NCI-H2196 (cell line): ENCODE measurements at regions not wholly inside any gene's neighbourhood (a gene's known extent, or its start where the extent isn't known, plus 50 kb on each side); places are given as distances from the start of the nearest gene placed in this dataset.
"Not testable (repeated sequence)": the region's sequence is repeated elsewhere in the genome, so short reads cannot be mapped to it uniquely, and the experiment has no call there.

ENCODE experiments used
- DNase-seq: peaks from one replicate; lab custom pipeline; 2025; ENCODE audit not compliant: unreplicated experiment; lab: John Stamatoyannopoulos, UW

- DNase-seq: no peak
These were observed 325.0 kb upstream of the ESRRG start for GRCh38 chr1:217048104-217048707.

GRCh38 chr1:217040711-217041455, 317.7 kb upstream of the ESRRG start:
- DNase-seq: no peak

- DNase-seq: no peak
These were observed 316.7 kb upstream of the ESRRG start for GRCh38 chr1:217039926-217040325.

- DNase-seq: not testable (repeated sequence)
These were observed 315.9 kb upstream of the ESRRG start for GRCh38 chr1:217039139-217039538.

GRCh38 chr1:217036757-217037156, 313.5 kb upstream of the ESRRG start:
- DNase-seq: no peak

GRCh38 chr1:217032715-217033367, 309.6 kb upstream of the ESRRG start:
- DNase-seq: no peak

GRCh38 chr1:217029281-217030157, 306.3 kb upstream of the ESRRG start:
- no peak for DNase-seq

- DNase-seq: no peak
These were observed 304.3 kb upstream of the ESRRG start for GRCh38 chr1:217027403-217028080.

- DNase-seq: no peak
These were observed 303.3 kb upstream of the ESRRG start for GRCh38 chr1:217026531-217026930.

- DNase-seq: no peak
These were observed 302.2 kb upstream of the ESRRG start for GRCh38 chr1:217025381-217025780.

GRCh38 chr1:217024911-217025310, 301.7 kb upstream of the ESRRG start:
- DNase-seq: no peak

GRCh38 chr1:217021956-217022355, 298.7 kb upstream of the ESRRG start:
- no peak for DNase-seq

- no peak for DNase-seq
These were observed 298.2 kb upstream of the ESRRG start for GRCh38 chr1:217021400-217021799.

GRCh38 chr1:217019475-217019874, 296.2 kb upstream of the ESRRG start:
- DNase-seq: no peak

GRCh38 chr1:217018648-217019047, 295.4 kb upstream of the ESRRG start:
- DNase-seq: no peak

GRCh38 chr1:217017165-217017564, 293.9 kb upstream of the ESRRG start:
- no peak for DNase-seq

GRCh38 chr1:217014066-217014465, 290.8 kb upstream of the ESRRG start:
- no peak for DNase-seq

- DNase-seq: no peak
These were observed 289.4 kb upstream of the ESRRG start for GRCh38 chr1:217012659-217013058.

- DNase-seq: no peak
These were observed 287.9 kb upstream of the ESRRG start for GRCh38 chr1:217011097-217011496.

GRCh38 chr1:217010253-217010652, 287.0 kb upstream of the ESRRG start:
- DNase-seq: no peak

- DNase-seq: no peak
These were observed 286.1 kb upstream of the ESRRG start for GRCh38 chr1:217009376-217009775.
